Ishikawa (cell line): ENCODE measurements at regions not wholly inside any gene's neighbourhood (a gene's known extent, or its start where the extent isn't known, plus 50 kb on each side); places are given as distances from the start of the nearest gene placed in this dataset.

Experiments
- CEBPB ChIP-seq: IDR thresholded peaks from 2 replicates; pipeline ENCODE4 v1.6.1; 2012
- CREB1 ChIP-seq: IDR thresholded peaks from 2 replicates; pipeline ENCODE4 v1.6.1; 2012; ENCODE audit warnings: low read depth
- EGR1 ChIP-seq: IDR thresholded peaks from 2 replicates; pipeline ENCODE4 v1.6.1; 2012
- EP300 ChIP-seq: IDR thresholded peaks from 2 replicates; pipeline ENCODE4 v1.6.1; 2012; ENCODE audit warnings: borderline replicate concordance
- FOXM1 ChIP-seq: IDR thresholded peaks from 2 replicates; pipeline ENCODE4 v1.6.1; 2012; ENCODE audit warnings: low read depth, borderline replicate concordance
- MAX ChIP-seq: IDR thresholded peaks from 2 replicates; pipeline ENCODE4 v1.6.1; 2012
- NFIC ChIP-seq: IDR thresholded peaks from 2 replicates; pipeline ENCODE4 v1.6.1; 2012
- RAD21 ChIP-seq: IDR thresholded peaks from 2 replicates; pipeline ENCODE4 v1.6.1; 2012; ENCODE audit warnings: low read depth
- REST ChIP-seq: IDR thresholded peaks from 2 replicates; pipeline ENCODE4 v1.6.1; 2012; ENCODE audit warnings: low read depth, mild to moderate bottlenecking
- TAF1 ChIP-seq: IDR thresholded peaks from 2 replicates; pipeline ENCODE4 v1.6.1; 2012; ENCODE audit warnings: low read depth, mild to moderate bottlenecking
- TCF12 ChIP-seq: IDR thresholded peaks from 2 replicates; pipeline ENCODE4 v1.6.1; 2012; ENCODE audit warnings: low read depth
- TEAD4 ChIP-seq: IDR thresholded peaks from 2 replicates; pipeline ENCODE4 v1.6.1; 2012
- USF1 ChIP-seq: IDR thresholded peaks from 2 replicates; pipeline ENCODE4 v1.6.1; 2012
- ZBTB7A ChIP-seq: IDR thresholded peaks from 2 replicates; pipeline ENCODE4 v1.6.1; 2012; ENCODE audit warnings: low read depth

DNA sequence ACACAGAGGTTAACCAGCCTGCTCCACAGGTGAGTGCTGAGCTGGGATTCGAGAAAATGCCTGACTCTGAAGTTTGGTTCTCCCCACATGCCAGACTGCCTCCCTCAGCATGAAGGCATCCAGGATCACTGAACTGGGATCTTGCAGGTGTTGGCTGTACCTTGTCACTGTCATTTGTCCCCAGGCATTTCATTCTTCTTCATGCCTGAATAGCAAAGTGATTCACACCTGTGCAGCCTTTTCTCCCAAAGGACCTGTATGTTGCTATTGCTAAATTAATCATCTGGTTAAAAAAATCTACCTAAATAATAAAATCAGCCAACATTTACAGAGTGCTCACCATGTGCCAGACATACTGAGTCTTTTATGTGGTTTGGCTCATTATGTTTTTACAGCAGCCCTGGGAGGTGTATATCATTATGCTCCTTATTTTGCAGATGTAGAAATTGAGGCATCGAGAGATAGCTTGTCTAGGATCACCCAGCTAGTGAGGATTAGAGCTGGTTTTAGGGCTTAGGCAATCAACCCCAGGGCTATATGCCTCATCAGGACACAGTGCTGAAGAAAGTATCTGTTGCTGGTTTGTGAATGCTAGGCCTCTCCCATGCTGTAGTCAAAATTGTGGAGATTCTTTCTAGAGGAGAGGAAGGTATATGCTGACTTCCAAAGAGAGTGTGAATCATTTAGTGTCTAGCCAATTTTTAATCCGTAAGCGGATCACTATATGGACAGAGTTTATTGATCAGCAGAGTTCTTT, 204.4 kb downstream of the HIPK3 start:
- TF ChIP-seq REST (no peak), NFIC (no peak), EP300 (no peak), CREB1 (no peak), USF1 (no peak), RAD21 (no peak), TCF12 (no peak), TAF1 (no peak), EGR1 (no peak), MAX (no peak), TEAD4 (no peak), ZBTB7A (no peak), FOXM1 (no peak), CEBPB (no peak)
